Endothelial cell of umbilical vein (primary cell): ENCODE measurements at regions not wholly inside any gene's neighbourhood (a gene's known extent, or its start where the extent isn't known, plus 50 kb on each side); places are given as distances from the start of the nearest gene placed in this dataset.

Experiments used
- BruUV-seq: library from RNA; stranded (reverse); fragments of 400-500 nt; replicated peaks from 2 replicates; lab custom pipeline; 2021; lab: Mats Ljungman, UMichigan
- CTCF ChIA-PET: fragments of 300-600, 350-600 bp; sonication (Branson Sonifier 250); formaldehyde crosslinking; loops from one replicate; lab custom pipeline; 2021; ENCODE audit warnings: antibody characterized with exemption, inconsistent platforms; lab: Charles Lee
- POLR2A ChIA-PET: fragments of 300-600, 350-600 bp; sonication (Branson Sonifier 250); formaldehyde crosslinking; loops from one replicate; lab custom pipeline; 2021; ENCODE audit warnings: antibody characterized with exemption, inconsistent platforms; lab: Charles Lee
- DNase-seq: peaks from one replicate; pipeline ENCODE4 v3.0.0-alpha.2; 2011; ENCODE audit warnings: low read depth, low spot score
- FAIRE-seq: peaks from 2 replicates; lab custom pipeline; 2011; peaks lifted over from hg19 to GRCh38; lab: Jason Lieb, UNC
- H2AFZ ChIP-seq: 2 replicates; pipeline ENCODE4 v1.6.0; 2012; ENCODE audit warnings: low read depth, low read length, control low read depth, inconsistent platforms
- H3K27ac ChIP-seq: 2 replicates; pipeline ENCODE4 v1.5.1; 2011; ENCODE audit warnings: low read depth, mild to moderate bottlenecking, control low read depth, low read length, moderate library complexity; ENCODE audit not compliant: insufficient read depth
- H3K27me3 ChIP-seq, 2 experiments: 2 replicates each; pipeline versions ENCODE4 v1.6.0 to v1.6.1; 2011; ENCODE audit warnings: low read length in 2 of 2, mixed read lengths in 1 of 2; ENCODE audit not compliant: control insufficient read depth in 2 of 2, insufficient read depth in 2 of 2
- H3K36me3 ChIP-seq, 2 experiments: 2 replicates in 1 of 2; 3 replicates in 1 of 2; pipeline ENCODE4 v1.5.1; 2011; ENCODE audit warnings: low read length in 2 of 2, mild to moderate bottlenecking in 1 of 2, moderate library complexity in 1 of 2; ENCODE audit not compliant: control insufficient read depth in 2 of 2, insufficient read depth in 2 of 2; ENCODE audit errors: extremely low read depth in 1 of 2
- H3K4me1 ChIP-seq: 3 replicates; pipeline ENCODE4 v1.5.1; 2011; ENCODE audit warnings: mild to moderate bottlenecking, low read length; ENCODE audit not compliant: control insufficient read depth, insufficient read depth; ENCODE audit errors: extremely low read depth
- H3K4me2 ChIP-seq: 2 replicates; pipeline ENCODE4 v1.6.1; 2011; ENCODE audit warnings: low read length, control low read depth, mixed read lengths; ENCODE audit not compliant: insufficient read depth
- H3K4me3 ChIP-seq, 3 experiments: fragments of 200-600 bp in 1 of 3; sonication (generic), shearing (Covaris generic) in 1 of 3; replicated peaks in 1 of 3; 2 replicates each; pipeline ENCODE4 v1.5.1; 2011 to 2016; ENCODE audit warnings: control low read depth in 3 of 3, low read length in 3 of 3, mild to moderate bottlenecking in 2 of 3, inconsistent platforms in 1 of 3, low read depth in 1 of 3, moderate library complexity in 1 of 3; ENCODE audit not compliant: insufficient read depth in 1 of 3
- H3K79me2 ChIP-seq: 2 replicates; pipeline ENCODE4 v1.6.0; 2012; ENCODE audit warnings: low read length, inconsistent platforms; ENCODE audit not compliant: control insufficient read depth, insufficient read depth
- H3K9ac ChIP-seq: replicated peaks from 2 replicates; pipeline ENCODE3; 2011; ENCODE audit warnings: low read length, control low read depth; ENCODE audit not compliant: insufficient read depth; ENCODE audit errors: extremely low read depth
- H3K9me1 ChIP-seq: replicated peaks from 3 replicates; pipeline ENCODE4 v1.6.0; 2011; ENCODE audit warnings: mild to moderate bottlenecking, low read length; ENCODE audit not compliant: control insufficient read depth, insufficient read depth; ENCODE audit errors: extremely low read depth
- H3K9me3 ChIP-seq: replicated peaks from 2 replicates; pipeline ENCODE4 v1.5.1; 2012; ENCODE audit warnings: low read length, inconsistent platforms; ENCODE audit not compliant: control insufficient read depth, insufficient read depth
- H4K20me1 ChIP-seq: replicated peaks from 2 replicates; pipeline ENCODE3; 2011; ENCODE audit warnings: mild to moderate bottlenecking, low read length; ENCODE audit not compliant: control insufficient read depth, insufficient read depth; ENCODE audit errors: extremely low read depth
- CTCF ChIP-seq, 2 donors: IDR thresholded peaks; 1 replicate in 1 of 2; 2 replicates in 1 of 2; pipeline ENCODE4 v1.5.1; 2011; ENCODE audit warnings: low read length in 2 of 2, mild to moderate bottlenecking in 2 of 2, moderate library complexity in 2 of 2, control low read depth in 1 of 2, inconsistent platforms in 1 of 2, low read depth in 1 of 2; ENCODE audit not compliant: insufficient read depth in 1 of 2; ENCODE audit errors: extremely low read depth in 1 of 2
- EZH2 ChIP-seq: IDR thresholded peaks from 2 replicates; pipeline ENCODE4 v1.6.1; 2012; ENCODE audit warnings: borderline replicate concordance, low read depth, mild to moderate bottlenecking, moderate library complexity, low read length, inconsistent platforms; ENCODE audit not compliant: severe bottlenecking
- FOS ChIP-seq: IDR thresholded peaks from 2 replicates; pipeline ENCODE4 v1.6.1; 2011; ENCODE audit warnings: mild to moderate bottlenecking, low read length, moderate library complexity, borderline replicate concordance; ENCODE audit not compliant: insufficient read depth
- GATA2 ChIP-seq: IDR thresholded peaks from 2 replicates; pipeline ENCODE4 v1.7.0; 2011; ENCODE audit warnings: low read depth, mild to moderate bottlenecking, moderate library complexity, mixed read lengths, low read length; ENCODE audit not compliant: insufficient read length, insufficient read depth
- JUN ChIP-seq: IDR thresholded peaks from 2 replicates; pipeline ENCODE4 v1.6.1; 2011; ENCODE audit warnings: borderline replicate concordance, low read depth; ENCODE audit not compliant: insufficient read length, insufficient read depth
- MAX ChIP-seq: IDR thresholded peaks from 2 replicates; pipeline ENCODE4 v1.6.1; 2011; ENCODE audit not compliant: insufficient read depth, insufficient read length
- MYC ChIP-seq: IDR thresholded peaks from one replicate; pipeline ENCODE4 v1.6.1; 2011; ENCODE audit warnings: mild to moderate bottlenecking, low read depth, low read length
- POLR2A ChIP-seq: IDR thresholded peaks from 2 replicates; pipeline ENCODE4 v1.6.1; 2012; ENCODE audit warnings: low read depth, mild to moderate bottlenecking, control low read depth, low read length
- POLR2AphosphoS5 ChIP-seq: IDR thresholded peaks from 2 replicates; pipeline ENCODE4 v1.6.1; 2012; ENCODE audit warnings: low read depth, mild to moderate bottlenecking, control low read depth, low read length, moderate library complexity; ENCODE audit not compliant: insufficient read depth
- dilution Hi-C: fragments of 300-500 bp; cut with MboI; formaldehyde crosslinking; loops from one replicate; pipeline ENCODE4 v1.15.0; 2019; ENCODE audit warnings: low sequenced_read_pairs; ENCODE audit not compliant: extremely low pct_ligation_motif_present
- intact Hi-C: fragments of 100-400 bp; cut with micrococcal nuclease; formaldehyde crosslinking; loops from one replicate; pipeline ENCODE4 v1.10.0; 2022

- no peaks in the 10 kb centered on the region for H3K9me1 ChIP-seq
- FAIRE-seq (no peak), DNase-seq (no peak)
- TF ChIP-seq FOS: no peak
- TF ChIP-seq MYC: no peak
- TF ChIP-seq CTCF (IDR thresholded peaks at IDR 0.05; ENCODE audit: extremely low read depth in 1 of 2, insufficient read depth in 1 of 2, low read depth in 1 of 2, low read length in 2 of 2): no peak
- TF ChIP-seq POLR2AphosphoS5: no peak
- TF ChIP-seq GATA2: no peak
- TF ChIP-seq POLR2A: no peak
- H3K4me1 ChIP-seq: no peaks in the 10 kb centered on the region
- H3K9ac ChIP-seq: no peak overlapping the region
- H3K4me2 ChIP-seq: no peak overlapping the region
- no peak overlapping the region for H2AFZ ChIP-seq
- H3K27me3 ChIP-seq: no peaks in the 10 kb centered on the region
- H3K9me3 ChIP-seq: no peaks in the 10 kb centered on the region
- H3K27ac ChIP-seq: no peak overlapping the region
- CTCF ChIA-PET: no interaction called here
- H3K36me3 ChIP-seq: no peaks in the 10 kb centered on the region
- no peaks in the 10 kb centered on the region for H3K79me2 ChIP-seq
- POLR2A ChIA-PET: no interaction called here
- intact Hi-C loops: no loop called here
- BruUV-seq: no TSS peak
- no peak overlapping the region for H3K4me3 ChIP-seq
- no peaks in the 10 kb centered on the region for H4K20me1 ChIP-seq
- dilution Hi-C loops: no loop called here
These were observed 772.8 kb downstream of the CDH8 start for GRCh38 chr16:61263400-61263799.

- Histone ChIP-seq H3K4me2 (no peak overlapping the region), H3K9ac (no peak overlapping the region), H4K20me1 (no peaks in the 10 kb centered on the region), H3K4me3 (no peak overlapping the region), H3K36me3 (no peaks in the 10 kb centered on the region), H3K27me3 (no peaks in the 10 kb centered on the region), H3K27ac (no peak overlapping the region), H3K9me1 (no peaks in the 10 kb centered on the region), H2AFZ (no peak overlapping the region), H3K9me3 (no peaks in the 10 kb centered on the region), H3K79me2 (no peaks in the 10 kb centered on the region), H3K4me1 (no peaks in the 10 kb centered on the region)
- no peak for DNase-seq
- no peak for TF ChIP-seq POLR2A
- TF ChIP-seq GATA2: no peak
- no peak for TF ChIP-seq CTCF (IDR thresholded peaks at IDR 0.05; ENCODE audit: extremely low read depth in 1 of 2, insufficient read depth in 1 of 2, low read depth in 1 of 2, low read length in 2 of 2)
- TF ChIP-seq POLR2AphosphoS5: no peak
- no peak for TF ChIP-seq FOS
- no peak for TF ChIP-seq MYC
- TF ChIP-seq JUN: no peak
- TF ChIP-seq EZH2: no peak
- no peak for TF ChIP-seq MAX
- intact Hi-C loops (no loop called here), dilution Hi-C loops (no loop called here)
- ChIA-PET CTCF (no interaction called here), POLR2A (no interaction called here)
- BruUV-seq: no TSS peak
- no peak for FAIRE-seq
These were observed 774.9 kb downstream of the CDH8 start for GRCh38 chr16:61261315-61261714.
